GM12872 (cell line): ENCODE measurements at regions not wholly inside any gene's neighbourhood (a gene's known extent, or its start where the extent isn't known, plus 50 kb on each side); places are given as distances from the start of the nearest gene placed in this dataset.

ENCODE experiments used
- TF ChIP-seq, protein P1 (sequence below): IDR thresholded peaks from 3 replicates; pipeline ENCODE4 v1.5.1; 2011; ENCODE audit warnings: low read depth, mild to moderate bottlenecking, low read length, moderate library complexity; ENCODE audit not compliant: insufficient read depth

DNA sequence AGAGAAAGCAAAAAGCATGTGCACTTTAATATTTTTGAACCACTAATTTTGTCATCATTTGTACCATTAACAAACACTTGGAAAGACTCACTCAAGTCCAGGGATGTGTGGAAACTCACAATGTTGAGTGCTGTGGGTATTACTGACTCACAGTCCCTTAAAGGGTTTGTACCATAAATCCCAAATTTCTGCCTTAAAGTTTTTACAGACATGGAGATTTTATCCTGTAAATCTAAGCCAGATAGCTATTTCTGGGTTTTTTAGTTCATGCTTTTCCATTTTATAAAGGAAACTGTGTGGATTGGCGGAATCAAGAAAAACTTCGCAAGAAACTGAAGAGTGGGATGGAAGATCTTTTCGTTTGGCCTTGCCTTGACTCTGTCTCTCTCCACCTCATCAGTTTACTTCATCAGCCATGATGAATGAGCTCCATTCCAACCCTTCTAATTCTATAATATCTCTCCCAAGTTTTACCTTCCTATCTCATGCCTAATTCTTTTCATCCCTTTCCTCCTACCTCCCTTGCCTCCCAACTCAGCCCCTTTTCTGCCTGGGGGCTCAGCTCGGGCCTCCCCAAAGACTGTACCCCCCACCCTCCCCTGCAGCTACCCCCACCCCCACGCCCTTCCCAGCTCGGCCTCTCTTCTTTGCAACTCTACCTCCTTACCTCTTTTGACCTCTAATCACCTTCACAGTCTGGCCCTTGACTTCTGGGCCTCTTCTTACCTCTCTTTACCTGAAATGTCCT, 218.5 kb upstream of the MKLN1 start:
- TF ChIP-seq, protein P1, sequence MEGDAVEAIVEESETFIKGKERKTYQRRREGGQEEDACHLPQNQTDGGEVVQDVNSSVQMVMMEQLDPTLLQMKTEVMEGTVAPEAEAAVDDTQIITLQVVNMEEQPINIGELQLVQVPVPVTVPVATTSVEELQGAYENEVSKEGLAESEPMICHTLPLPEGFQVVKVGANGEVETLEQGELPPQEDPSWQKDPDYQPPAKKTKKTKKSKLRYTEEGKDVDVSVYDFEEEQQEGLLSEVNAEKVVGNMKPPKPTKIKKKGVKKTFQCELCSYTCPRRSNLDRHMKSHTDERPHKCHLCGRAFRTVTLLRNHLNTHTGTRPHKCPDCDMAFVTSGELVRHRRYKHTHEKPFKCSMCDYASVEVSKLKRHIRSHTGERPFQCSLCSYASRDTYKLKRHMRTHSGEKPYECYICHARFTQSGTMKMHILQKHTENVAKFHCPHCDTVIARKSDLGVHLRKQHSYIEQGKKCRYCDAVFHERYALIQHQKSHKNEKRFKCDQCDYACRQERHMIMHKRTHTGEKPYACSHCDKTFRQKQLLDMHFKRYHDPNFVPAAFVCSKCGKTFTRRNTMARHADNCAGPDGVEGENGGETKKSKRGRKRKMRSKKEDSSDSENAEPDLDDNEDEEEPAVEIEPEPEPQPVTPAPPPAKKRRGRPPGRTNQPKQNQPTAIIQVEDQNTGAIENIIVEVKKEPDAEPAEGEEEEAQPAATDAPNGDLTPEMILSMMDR: no peak

DNA sequence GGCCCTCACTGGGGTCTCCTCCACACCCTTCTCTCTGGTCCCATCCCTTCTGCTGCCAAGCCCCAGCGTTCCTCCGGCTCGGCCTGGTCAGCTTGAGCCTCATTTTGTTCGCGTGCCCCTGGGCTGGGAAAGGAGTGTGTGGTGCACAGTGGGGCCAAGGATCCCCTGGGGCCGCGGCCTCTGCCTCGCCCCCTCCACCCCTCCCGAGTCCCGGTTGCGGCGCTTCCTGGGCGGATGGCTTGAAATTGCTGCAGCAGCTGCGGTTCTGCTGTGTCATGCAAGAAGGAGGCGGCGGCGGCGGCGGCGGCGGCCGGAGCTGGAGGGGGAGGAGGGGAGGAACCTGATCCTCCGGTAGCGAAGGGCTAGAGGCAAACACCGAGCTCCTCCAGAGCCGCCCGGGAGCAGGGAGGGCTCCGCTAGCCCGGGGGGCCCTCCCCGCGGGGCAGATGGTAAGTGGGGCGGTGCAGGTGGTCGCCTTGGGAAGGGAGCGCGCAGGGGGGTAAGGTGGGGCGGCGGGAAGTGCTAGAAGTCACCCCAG, 217.8 kb upstream of the MKLN1 start:
- TF ChIP-seq, protein P1: no peak

DNA sequence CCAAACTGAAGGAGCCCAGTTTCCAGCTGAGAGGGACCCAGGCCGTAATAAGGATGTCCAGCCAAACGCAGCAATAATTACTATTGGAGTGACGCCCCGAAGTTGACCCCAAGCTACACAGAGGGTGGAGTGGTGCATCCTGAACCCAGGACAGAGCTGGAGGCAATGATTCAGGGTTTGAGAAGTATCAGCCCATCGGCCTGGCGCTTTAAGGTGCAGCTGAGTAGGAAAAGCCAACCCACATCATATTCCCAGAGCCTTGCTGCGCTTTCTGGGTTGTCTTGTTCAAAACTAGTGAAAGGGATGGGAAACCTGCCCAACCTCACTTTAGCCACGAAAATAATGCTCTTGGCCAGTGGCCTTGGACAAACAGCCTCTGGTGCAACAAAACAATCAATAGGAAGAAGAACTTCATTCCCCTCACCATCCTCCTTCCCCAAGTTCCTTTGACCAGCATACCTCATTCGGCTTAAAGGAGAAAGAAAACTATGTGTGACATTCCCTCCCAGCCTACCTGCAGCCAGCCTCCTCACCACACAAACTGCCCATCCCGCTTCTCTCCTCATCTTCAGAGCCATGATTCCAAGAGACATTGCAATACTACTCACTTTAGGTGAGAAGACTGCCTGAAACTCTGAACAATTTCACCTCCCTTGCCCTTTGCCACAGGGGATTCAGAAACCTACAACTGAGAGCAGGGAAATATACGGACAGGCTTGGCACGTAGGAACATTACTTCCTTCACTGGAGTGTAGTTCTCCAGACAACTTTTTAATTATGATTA, 217.2 kb upstream of the MKLN1 start:
- TF ChIP-seq, protein P1: no peak

DNA sequence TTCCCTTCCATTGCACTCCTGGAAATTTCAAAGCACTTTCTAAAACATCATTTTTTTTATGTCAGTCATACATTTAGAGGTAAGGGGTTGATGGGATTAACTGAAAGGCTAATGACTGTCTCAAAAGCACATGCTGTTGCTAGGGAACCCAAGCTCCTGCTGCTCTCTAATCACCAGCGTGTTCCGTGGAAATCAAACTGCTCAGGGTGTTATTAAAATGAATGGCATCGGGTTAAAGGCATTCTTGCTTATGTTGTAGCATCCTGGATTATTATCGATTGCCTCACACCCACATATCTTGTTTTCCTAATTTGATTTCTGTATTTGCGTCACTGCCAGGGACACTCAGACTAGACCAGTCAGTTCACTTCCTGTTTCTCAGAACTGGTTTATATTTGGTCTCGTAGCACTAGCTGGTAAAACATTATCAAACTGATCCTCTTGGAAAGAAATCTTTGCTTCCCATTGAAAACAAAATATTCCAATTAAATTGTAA, 216.5 kb upstream of the MKLN1 start:
- TF ChIP-seq, protein P1: no peak

DNA sequence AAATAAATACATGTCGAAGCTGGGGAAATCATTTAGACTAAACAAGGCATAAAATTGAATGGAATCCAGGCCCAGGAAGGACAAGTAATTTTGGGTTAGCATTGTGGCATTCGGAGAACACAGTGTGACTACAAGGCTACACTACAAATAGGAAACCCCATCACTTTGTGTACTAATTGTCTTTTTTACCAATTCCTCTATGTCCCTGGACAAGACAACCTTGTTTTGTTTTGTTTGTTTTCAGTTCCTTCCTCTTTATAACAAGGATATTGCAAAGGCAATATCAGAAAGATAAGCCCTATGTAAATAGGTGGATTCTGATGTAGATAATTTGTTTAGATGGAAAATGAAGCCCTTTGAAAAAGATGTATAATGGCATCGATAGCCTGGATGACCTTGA, 215.9 kb upstream of the MKLN1 start:
- TF ChIP-seq, protein P1: no peak

DNA sequence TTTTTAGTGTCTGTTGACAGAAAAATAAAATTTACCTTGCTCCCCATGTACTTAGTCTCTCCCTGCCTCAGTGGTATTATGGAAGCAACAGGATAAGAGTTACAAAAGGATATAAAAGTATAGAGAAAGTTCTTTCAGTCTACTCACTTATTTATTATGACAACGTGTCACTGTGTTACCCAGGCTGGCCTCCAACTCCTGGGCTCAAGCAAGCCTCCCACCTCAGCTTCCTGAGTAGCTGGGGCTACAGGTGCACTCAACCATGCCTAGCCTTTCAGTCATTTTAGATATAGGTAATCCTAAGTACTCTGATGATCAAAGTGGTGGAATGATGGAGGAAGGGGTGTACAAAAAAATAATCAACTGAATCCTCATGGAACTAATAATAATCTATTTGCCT, 215.2 kb upstream of the MKLN1 start:
- TF ChIP-seq, protein P1: no peak

DNA sequence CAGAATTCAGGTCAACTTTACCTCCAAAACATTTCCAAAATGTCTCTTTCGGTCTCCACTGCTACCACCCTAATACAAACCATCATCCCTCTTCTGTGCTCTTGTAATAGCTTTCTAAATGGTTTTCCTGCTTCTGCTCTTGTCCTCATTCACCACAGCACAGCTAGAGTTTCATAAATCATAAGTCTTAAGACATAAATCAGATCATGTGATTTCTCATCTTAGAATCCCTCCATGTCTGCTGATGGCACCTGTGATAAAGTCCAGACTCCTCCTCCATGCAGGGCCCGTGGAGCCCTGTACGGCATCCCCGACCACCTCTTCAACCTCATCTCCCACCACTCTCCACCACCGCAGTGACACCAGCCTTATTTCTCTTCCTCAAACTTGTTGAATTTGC, 212.3 kb upstream of the MKLN1 start:
- TF ChIP-seq, protein P1: no peak
